HepG2 (cell line): ENCODE measurements at regions not wholly inside any gene's neighbourhood (a gene's known extent, or its start where the extent isn't known, plus 50 kb on each side); places are given as distances from the start of the nearest gene placed in this dataset.
A peak's percentile ranks its signal among the peaks of the same experiment; 100 is the strongest.

ENCODE experiments used
- ASH2L ChIP-seq: fragments of 300-600, 200-600 bp; sonication (generic); IDR thresholded peaks from 2 replicates; pipeline ENCODE4 v1.7.0; 2017; ENCODE audit warnings: low read depth, mild to moderate bottlenecking, moderate library complexity, mixed read lengths, low read length; ENCODE audit not compliant: insufficient read length
- ATM ChIP-seq: fragments of 450-650 bp; IDR thresholded peaks from 2 replicates; pipeline ENCODE4 v1.7.1; 2017; ENCODE audit warnings: mild to moderate bottlenecking, borderline replicate concordance
- BCL6 ChIP-seq: IDR thresholded peaks from 2 replicates; pipeline ENCODE4 v1.6.1; 2016; ENCODE audit warnings: missing genetic modification reagents, missing compliant biosample characterization
- CHD2 ChIP-seq: IDR thresholded peaks from 2 replicates; pipeline ENCODE4 v1.6.1; 2011; ENCODE audit warnings: low read depth, low read length, improper control_type of control experiment
- HDAC6 ChIP-seq: fragments of 200-600 bp; sonication (generic); IDR thresholded peaks from 2 replicates; pipeline ENCODE4 v1.7.0; 2017; ENCODE audit warnings: mild to moderate bottlenecking, antibody characterized with exemption, low read length, low read depth
- HNF1A ChIP-seq, 2 experiments: sonication (generic) in 1 of 2; formaldehyde crosslinking in 1 of 2; IDR thresholded peaks; 2 replicates each; pipeline versions ENCODE4 v1.4.0 to v1.6.1; 2016 to 2020; ENCODE audit warnings: borderline replicate concordance in 1 of 2, low read depth in 1 of 2, mild to moderate bottlenecking in 1 of 2, missing genetic modification reagents in 1 of 2
- HNF1B ChIP-seq: sonication (generic); formaldehyde crosslinking; IDR thresholded peaks from 2 replicates; pipeline ENCODE4 v1.5.1; 2020; ENCODE audit warnings: mild to moderate bottlenecking, moderate library complexity, missing genetic modification reagents
- KAT2B ChIP-seq: fragments of 150-350 bp; IDR thresholded peaks from 2 replicates; pipeline ENCODE4 v1.6.1; 2014; ENCODE audit warnings: low read depth, low read length, borderline replicate concordance
- MIER3 ChIP-seq: IDR thresholded peaks from 2 replicates; pipeline ENCODE4 v1.6.1; 2016; ENCODE audit warnings: missing compliant biosample characterization, borderline replicate concordance
- NKX3-1 ChIP-seq: sonication (generic); formaldehyde crosslinking; IDR thresholded peaks from 2 replicates; pipeline ENCODE4 v1.5.0; 2020; ENCODE audit warnings: missing genetic modification reagents
- PBX3 ChIP-seq: sonication (generic); formaldehyde crosslinking; IDR thresholded peaks from 2 replicates; pipeline ENCODE4 v1.8.1; 2023; ENCODE audit warnings: missing genetic modification reagents, inconsistent platforms, borderline replicate concordance
- RELA ChIP-seq: sonication (generic); formaldehyde crosslinking; IDR thresholded peaks from 2 replicates; pipeline ENCODE4 v1.4.0; 2020; ENCODE audit warnings: missing genetic modification reagents
- SETDB1 ChIP-seq: sonication (generic); formaldehyde crosslinking; IDR thresholded peaks from 2 replicates; pipeline ENCODE4 v1.5.1; 2020; ENCODE audit warnings: missing genetic modification reagents, mild to moderate bottlenecking, borderline replicate concordance
- SIX1 ChIP-seq: sonication (generic); formaldehyde crosslinking; IDR thresholded peaks from 2 replicates; pipeline ENCODE4 v1.4.0; 2020; ENCODE audit warnings: missing genetic modification reagents, borderline replicate concordance
- ZBTB38 ChIP-seq: sonication (generic); formaldehyde crosslinking; IDR thresholded peaks from 2 replicates; pipeline ENCODE4 v1.5.1; 2020; ENCODE audit warnings: mild to moderate bottlenecking, missing genetic modification reagents
- ZNF552 ChIP-seq: sonication (generic); formaldehyde crosslinking; IDR thresholded peaks from 2 replicates; pipeline ENCODE4 v1.9.0; 2022; ENCODE audit warnings: missing genetic modification reagents, mild to moderate bottlenecking, borderline replicate concordance
- ZNF556 ChIP-seq: sonication (generic); formaldehyde crosslinking; IDR thresholded peaks from 2 replicates; pipeline ENCODE4 v1.4.0; 2020; ENCODE audit warnings: mild to moderate bottlenecking, missing genetic modification reagents, borderline replicate concordance
- ZNF883 ChIP-seq: sonication (generic); formaldehyde crosslinking; IDR thresholded peaks from 2 replicates; pipeline ENCODE4 v1.5.1; 2020; ENCODE audit warnings: mild to moderate bottlenecking, missing genetic modification reagents; ENCODE audit errors: not compliant biosample characterization
- ZUFSP ChIP-seq: sonication (generic); formaldehyde crosslinking; IDR thresholded peaks from 2 replicates; pipeline ENCODE4 v1.9.0; 2021; ENCODE audit warnings: missing genetic modification reagents, mild to moderate bottlenecking, borderline replicate concordance

- no peak for TF ChIP-seq KAT2B
- peak; percentile 88 for TF ChIP-seq BCL6 (CRISPR knock-in tag)
- no peak for TF ChIP-seq ASH2L
- TF ChIP-seq HNF1B (CRISPR knock-in tag) = peak; percentile 39; the same call in 1 of the 2 replicates
- TF ChIP-seq ZUFSP (CRISPR knock-in tag) = no peak
- TF ChIP-seq RELA (CRISPR knock-in tag) = no peak
- TF ChIP-seq SIX1 (CRISPR knock-in tag) = peak; percentile 89; the same call in 1 of the 2 replicates
- no peak for TF ChIP-seq ZNF883 (CRISPR knock-in tag)
- no peak for TF ChIP-seq SETDB1
- no peak for TF ChIP-seq ZBTB38 (CRISPR knock-in tag)
- TF ChIP-seq MIER3 (CRISPR knock-in tag) = peak; percentile 82; the same call in 1 of the 2 replicates
- no peak; the same call in 1 of the 2 replicates for TF ChIP-seq ZNF556
- no peak for TF ChIP-seq ZNF552 (CRISPR knock-in tag)
- TF ChIP-seq ATM = peak; percentile 42; the same call in 1 of the 2 replicates
- no peak for TF ChIP-seq PBX3 (CRISPR knock-in tag)
- no peak for TF ChIP-seq HDAC6
- TF ChIP-seq HNF1A (IDR thresholded peaks at IDR 0.05; ENCODE audit: low read depth) = no peak
- TF ChIP-seq HNF1A (CRISPR knock-in tag; IDR thresholded peaks at IDR 0.05; ENCODE audit: borderline replicate concordance) = peak; percentile 85; the same call in 1 of the 2 replicates
- no peak for TF ChIP-seq NKX3-1
- no peak for TF ChIP-seq CHD2
Observed at GRCh38 chr6:134529921-134530320, 212.0 kb upstream of the SGK1 start (continued).
